Muscle of arm (tissue), 1 donor: ENCODE measurements at regions not wholly inside any gene's neighbourhood (a gene's known extent, or its start where the extent isn't known, plus 50 kb on each side); places are given as distances from the start of the nearest gene placed in this dataset.
A peak's percentile ranks its signal among the peaks of the same experiment; 100 is the strongest.

ENCODE experiments used
- DNase-seq: peaks from one replicate; pipeline ENCODE4 v3.0.0-alpha.2; 2013

- DNase-seq: no peak
Observed at GRCh38 chr14:38521591-38521990, 265.7 kb upstream of the CLEC14A start.

DNA sequence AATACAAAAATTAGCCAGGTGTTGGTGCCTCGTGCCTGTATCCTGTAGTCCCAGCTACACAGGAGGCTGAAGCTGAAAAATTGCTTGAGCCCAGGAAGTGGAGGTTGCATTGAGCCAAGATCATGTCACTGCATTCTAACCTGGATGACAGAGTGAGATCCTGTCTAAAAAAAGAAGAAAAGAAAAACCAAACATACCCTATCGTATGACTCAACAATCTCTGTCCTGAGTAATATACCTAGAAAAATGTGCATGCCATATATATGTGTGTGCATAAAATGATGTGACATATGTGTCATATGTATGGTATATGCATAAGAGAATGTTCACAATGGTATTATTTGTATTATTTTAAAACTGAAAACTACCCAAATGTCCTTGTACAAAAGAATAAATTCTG is 261.5 kb upstream of the CLEC14A start:
- no peak for DNase-seq

- no peak for DNase-seq
Observed at GRCh38 chr14:38512236-38512635, 256.3 kb upstream of the CLEC14A start.

DNA sequence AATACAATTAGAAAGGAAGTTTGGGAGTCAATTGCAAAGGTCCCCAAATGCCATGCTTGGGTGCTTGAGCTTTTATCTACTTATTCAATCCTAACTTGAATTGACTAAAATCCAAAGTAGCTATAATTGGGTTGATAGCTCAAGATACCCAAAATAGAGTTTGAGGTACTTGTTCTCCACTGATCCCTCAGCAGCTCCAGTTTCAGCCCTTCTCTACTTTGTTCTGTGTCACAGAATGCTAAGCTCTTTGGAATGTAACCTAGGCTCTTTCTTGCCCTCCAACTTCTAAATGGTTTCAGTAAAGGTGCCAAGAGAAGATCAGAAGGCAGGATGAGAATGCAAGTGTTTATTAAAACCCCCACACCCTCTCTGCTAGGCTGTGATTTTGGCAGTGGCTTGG is 251.4 kb upstream of the CLEC14A start:
- DNase-seq: no peak

DNA sequence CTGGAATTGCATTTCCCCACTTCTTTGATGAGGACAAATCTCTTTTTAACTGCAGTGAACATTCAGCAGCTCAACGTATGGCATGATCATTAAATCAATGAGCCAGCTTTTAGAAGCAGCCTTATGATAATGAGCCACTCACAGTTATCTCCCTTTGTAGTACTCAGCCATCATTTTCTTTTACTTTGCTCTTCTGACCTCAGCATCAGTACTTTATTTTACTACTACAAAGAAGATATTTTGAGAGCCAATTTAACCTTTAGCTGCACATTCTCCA is 250.0 kb upstream of the CLEC14A start:
- no peak for DNase-seq

DNA sequence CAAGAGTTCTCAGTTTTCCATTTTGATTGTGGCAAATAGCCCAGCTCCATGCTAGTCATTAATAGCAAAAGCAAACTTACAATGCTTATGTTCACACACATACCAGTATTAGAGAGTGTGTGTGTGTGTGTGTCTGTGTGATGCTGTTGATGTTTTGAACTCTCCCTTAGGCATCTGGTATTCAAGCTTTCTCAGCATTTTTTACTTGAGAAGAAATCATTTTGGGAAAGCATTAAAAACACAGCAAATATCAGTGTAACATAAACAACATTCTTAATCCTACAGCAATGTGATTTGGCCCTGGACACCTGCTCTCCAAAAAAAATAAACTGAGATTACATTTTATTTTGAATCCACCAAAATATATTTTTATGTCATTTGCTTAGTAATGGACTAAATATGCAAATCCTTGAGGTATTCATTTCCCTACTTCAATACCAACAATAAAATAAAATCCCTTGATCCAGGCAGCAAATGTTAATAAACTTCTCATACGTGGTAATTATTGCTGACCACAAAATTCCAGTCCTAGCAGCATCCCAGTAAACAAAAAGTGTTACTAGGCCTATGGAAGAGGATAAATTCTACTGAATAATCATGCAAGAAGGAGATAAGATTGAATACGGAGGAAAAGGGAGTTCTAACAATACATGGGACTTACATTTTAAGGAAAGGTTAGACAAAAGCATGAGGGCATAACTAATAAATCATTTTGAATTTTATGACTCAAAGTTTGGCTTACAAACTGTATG is 249.5 kb upstream of the CLEC14A start:
- no peak for DNase-seq

- DNase-seq: no peak
Observed at GRCh38 chr14:38504175-38504574, 248.3 kb upstream of the CLEC14A start.

- no peak for DNase-seq
Observed at GRCh38 chr14:38502239-38502638, 246.3 kb upstream of the CLEC14A start.

GRCh38 chr14:38500125-38500524 is 244.2 kb upstream of the CLEC14A start:
- no peak for DNase-seq

DNA sequence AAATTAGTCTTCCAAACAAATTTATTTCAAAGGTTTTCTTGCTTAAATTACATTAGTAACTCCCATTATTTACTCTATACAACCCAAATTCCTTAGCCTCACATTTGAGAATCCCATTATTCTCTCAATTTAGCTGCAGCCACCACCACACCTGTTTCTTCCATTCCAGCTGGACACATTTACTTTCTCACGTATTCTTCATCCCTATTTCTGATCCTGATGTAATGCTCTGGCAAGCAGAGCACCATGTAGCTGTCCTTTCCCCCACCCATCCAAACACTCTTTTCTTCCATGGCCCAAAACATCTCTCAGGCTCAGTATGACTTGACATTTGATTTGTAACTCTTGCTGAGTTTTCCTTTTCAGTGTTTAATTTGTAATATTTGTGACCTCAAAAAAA is 240.2 kb upstream of the CLEC14A start:
- peak; percentile 31 for DNase-seq

GRCh38 chr14:38490273-38490672 is 234.4 kb upstream of the CLEC14A start:
- no peak for DNase-seq

DNA sequence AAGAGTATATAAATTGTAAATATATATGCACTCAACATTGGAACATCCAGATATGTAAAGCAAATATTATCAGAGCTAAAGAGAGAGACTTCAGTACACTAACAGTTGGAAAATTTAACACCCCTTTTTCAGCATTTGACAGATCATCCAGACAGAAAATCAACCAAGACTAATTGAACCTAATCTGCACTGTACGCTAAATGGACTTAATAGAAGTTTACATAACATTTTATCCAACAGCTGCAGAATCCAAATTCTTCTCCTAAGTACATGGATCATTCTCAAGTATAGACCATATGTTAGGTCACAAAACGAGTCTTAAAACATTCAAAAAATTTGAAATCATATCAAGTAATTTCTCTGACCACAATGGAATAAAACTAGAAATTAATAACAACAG is 229.1 kb upstream of the CLEC14A start:
- no peak for DNase-seq

- DNase-seq: no peak
Observed at GRCh38 chr14:38481952-38482678, 226.2 kb upstream of the CLEC14A start.

DNA sequence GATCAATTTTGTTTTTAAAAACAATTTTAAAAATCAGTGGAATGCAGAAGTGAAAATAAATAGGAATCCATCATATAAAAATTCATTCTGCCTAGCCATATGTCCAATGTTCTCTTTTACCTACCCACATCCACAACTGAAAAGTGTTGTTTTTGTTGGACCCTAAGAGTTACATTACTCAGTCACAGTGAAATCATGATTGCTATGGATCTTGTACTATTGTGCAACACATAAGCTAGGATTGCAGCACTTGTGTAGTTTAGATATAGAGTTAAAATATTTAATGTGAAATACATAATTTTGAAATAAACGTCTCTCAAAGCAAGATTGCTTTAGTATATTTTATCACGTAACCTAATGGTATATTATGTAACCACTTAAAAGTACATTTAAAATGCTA is 213.3 kb upstream of the CLEC14A start:
- no peak for DNase-seq

GRCh38 chr14:38442208-38442607 is 186.3 kb upstream of the CLEC14A start:
- no peak for DNase-seq

DNA sequence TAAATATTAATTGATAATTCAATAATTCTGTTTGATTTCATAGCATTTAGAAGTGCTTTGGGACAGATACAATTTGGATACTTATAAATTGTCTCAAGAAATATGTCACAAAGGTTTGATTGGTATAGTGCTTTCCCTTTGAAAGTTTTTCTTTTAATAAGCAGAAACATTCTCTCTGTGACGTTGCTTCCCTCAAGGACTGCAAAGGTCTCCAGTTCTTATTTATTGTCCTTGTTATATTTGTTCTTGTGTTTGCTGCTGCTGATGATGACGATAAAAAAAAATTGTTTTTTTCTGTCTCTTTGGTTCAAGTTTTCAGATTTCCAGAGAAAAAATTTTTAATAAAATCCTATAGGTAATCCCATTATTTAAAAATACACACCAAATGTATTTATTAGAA is 176.3 kb upstream of the CLEC14A start:
- DNase-seq: no peak

DNA sequence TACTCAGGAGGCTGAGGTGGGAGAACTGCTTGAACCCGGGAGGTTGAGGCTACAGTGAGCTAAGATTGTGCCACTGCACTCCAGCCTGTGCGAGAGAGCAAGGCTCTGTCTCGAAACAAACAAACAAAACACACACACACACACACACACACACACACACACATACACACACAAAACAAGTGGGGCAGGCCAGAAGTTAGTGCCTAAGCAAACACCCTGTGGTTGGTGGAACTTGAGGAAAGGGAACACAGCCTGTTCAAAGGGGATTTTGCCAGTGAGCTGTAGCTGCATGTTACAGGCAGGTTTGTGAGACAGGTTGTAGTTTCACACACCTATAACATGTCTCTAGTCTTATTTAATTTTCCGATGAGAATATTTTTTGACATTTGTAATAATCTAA is 175.3 kb upstream of the CLEC14A start:
- DNase-seq: no peak

- DNase-seq: no peak
Observed at GRCh38 chr14:38430522-38430921, 174.6 kb upstream of the CLEC14A start.

GRCh38 chr14:38425324-38425976 is 169.6 kb upstream of the CLEC14A start:
- no peak for DNase-seq

DNA sequence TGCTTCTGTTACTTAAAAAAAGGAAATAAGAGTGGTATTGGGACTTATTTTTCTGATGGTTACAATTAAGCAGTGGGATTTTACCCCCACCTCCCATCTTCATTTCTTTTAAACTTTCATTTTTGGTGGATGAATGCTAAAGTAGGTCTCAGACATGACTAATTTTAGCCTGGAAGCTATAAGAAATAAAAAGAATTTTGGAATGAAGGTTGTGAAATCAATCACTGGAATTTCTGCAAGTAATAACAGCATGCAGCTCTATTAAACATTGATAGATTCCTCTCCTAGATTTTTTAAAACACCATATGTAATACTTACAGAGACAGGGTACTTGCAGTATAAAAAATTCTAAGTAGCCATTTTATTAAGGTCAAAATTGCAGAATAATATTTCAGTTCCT is 164.2 kb upstream of the CLEC14A start:
- DNase-seq: no peak

- DNase-seq: no peak
Observed at GRCh38 chr14:38419579-38419978, 163.7 kb upstream of the CLEC14A start.

GRCh38 chr14:38412654-38413053 is 156.8 kb upstream of the CLEC14A start:
- DNase-seq: no peak

DNA sequence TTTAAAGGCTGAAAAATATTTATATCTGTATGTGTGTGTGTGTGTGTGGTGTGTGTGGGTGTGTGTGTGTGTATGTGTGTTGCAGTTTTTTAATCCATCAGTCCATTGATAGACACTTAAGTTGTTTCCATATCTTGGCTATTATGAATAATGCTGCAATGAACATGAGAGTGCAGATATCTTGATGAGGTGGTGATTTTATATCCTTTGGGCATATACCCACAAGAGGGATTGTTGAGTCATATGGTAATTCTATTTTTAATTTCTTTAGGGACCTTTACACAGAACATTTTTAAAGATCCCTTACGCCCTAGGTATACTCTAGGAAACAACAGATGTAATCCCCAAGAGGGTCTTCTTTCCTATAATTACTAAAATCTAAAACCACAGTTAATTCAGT is 154.5 kb upstream of the CLEC14A start:
- DNase-seq: no peak
